OCI-LY1 (cell line): ENCODE measurements at regions not wholly inside any gene's neighbourhood (a gene's known extent, or its start where the extent isn't known, plus 50 kb on each side); places are given as distances from the start of the nearest gene placed in this dataset.

Source experiments
- H2AFZ ChIP-seq: fragments of 200-600 bp; sonication (generic), shearing (Covaris generic); 2 replicates; pipeline ENCODE4 v1.6.0; 2014; ENCODE audit warnings: antibody characterized with exemption, mild to moderate bottlenecking, low read length
- H3F3A ChIP-seq: fragments of 200-600 bp; sonication (generic), shearing (Covaris generic); 2 replicates; pipeline ENCODE4 v1.6.0; 2014; ENCODE audit warnings: mild to moderate bottlenecking, antibody characterized with exemption, low read length, moderate library complexity; ENCODE audit not compliant: insufficient read depth
- H3K27ac ChIP-seq: fragments of 200-600 bp; sonication (generic); 2 replicates; pipeline ENCODE4 v1.5.1; 2014; ENCODE audit warnings: low read length, mixed run types, mild to moderate bottlenecking, low read depth; ENCODE audit not compliant: poor library complexity, severe bottlenecking
- H3K27me3 ChIP-seq: fragments of 200-600 bp; sonication (generic); 2 replicates; pipeline ENCODE4 v1.6.0; 2014; ENCODE audit warnings: antibody characterized with exemption, mild to moderate bottlenecking, low read length, moderate library complexity; ENCODE audit not compliant: insufficient read depth
- H3K36me3 ChIP-seq: fragments of 200-600 bp; sonication (generic); 2 replicates; pipeline ENCODE4 v1.6.1; 2014; ENCODE audit warnings: mild to moderate bottlenecking, antibody characterized with exemption, low read length, moderate library complexity, mixed read lengths; ENCODE audit not compliant: insufficient read depth
- H3K4me1 ChIP-seq: fragments of 200-600 bp; sonication (generic); 2 replicates; pipeline ENCODE4 v1.5.1; 2014; ENCODE audit warnings: mild to moderate bottlenecking, low read length, moderate library complexity; ENCODE audit not compliant: insufficient read depth, severe bottlenecking
- H3K4me2 ChIP-seq: fragments of 200-600 bp; sonication (generic), shearing (Covaris generic); 2 replicates; pipeline ENCODE4 v1.6.1; 2014; ENCODE audit warnings: low read length
- H3K4me3 ChIP-seq: fragments of 200-600 bp; sonication (generic); 2 replicates; pipeline ENCODE4 v1.5.1; 2014; ENCODE audit warnings: low read length, low read depth, mild to moderate bottlenecking, mixed read lengths; ENCODE audit not compliant: poor library complexity, severe bottlenecking
- H3K79me2 ChIP-seq: fragments of 200-600 bp; shearing (Covaris generic); 2 replicates; pipeline ENCODE4 v1.6.1; 2016; ENCODE audit warnings: mixed run types, low read length, mixed read lengths; ENCODE audit not compliant: insufficient read depth
- H3K9ac ChIP-seq: fragments of 200-600 bp; sonication (generic), shearing (Covaris generic); 2 replicates; pipeline ENCODE4 v1.6.1; 2014; ENCODE audit warnings: mild to moderate bottlenecking, low read length, mixed read lengths
- H3K9me2 ChIP-seq: fragments of 200-600 bp; sonication (generic), shearing (Covaris generic); 2 replicates; pipeline ENCODE4 v1.6.1; 2014; ENCODE audit warnings: low read depth, mild to moderate bottlenecking, low read length, mixed read lengths
- H3K9me3 ChIP-seq: fragments of 200-600 bp; shearing (Covaris generic); 2 replicates; pipeline ENCODE4 v1.6.1; 2014; ENCODE audit warnings: low read length, mixed read lengths
- H4K20me1 ChIP-seq: fragments of 200-600 bp; sonication (generic), shearing (Covaris generic); 2 replicates; pipeline ENCODE4 v1.6.0; 2016; ENCODE audit warnings: mild to moderate bottlenecking, low read length; ENCODE audit not compliant: insufficient read depth
- CTCF ChIP-seq: fragments of 200-600 bp; sonication (generic), shearing (Covaris generic); IDR thresholded peaks from 2 replicates; pipeline ENCODE4 v1.5.1; 2017; ENCODE audit warnings: mild to moderate bottlenecking, antibody characterized with exemption, low read length, moderate library complexity, mixed read lengths
- EZH2 ChIP-seq: fragments of 200-600 bp; sonication (generic), shearing (Covaris generic); IDR thresholded peaks from 2 replicates; pipeline ENCODE4 v1.8.0; 2017; ENCODE audit warnings: borderline replicate concordance, mixed run types, mild to moderate bottlenecking, antibody characterized with exemption, low read length, moderate library complexity, mixed read lengths

- Histone ChIP-seq H3K4me1 (no peaks in the 10 kb centered on the region), H4K20me1 (no peaks in the 10 kb centered on the region), H2AFZ (no peak overlapping the region), H3K4me3 (no peak overlapping the region), H3K9me2 (no peaks in the 10 kb centered on the region), H3K9me3 (no peaks in the 10 kb centered on the region), H3K4me2 (no peak overlapping the region), H3K36me3 (no peaks in the 10 kb centered on the region), H3K79me2 (no peaks in the 10 kb centered on the region), H3K27me3 (no peaks in the 10 kb centered on the region), H3K9ac (no peak overlapping the region), H3F3A (no peaks in the 10 kb centered on the region), H3K27ac (no peak overlapping the region)
- TF ChIP-seq EZH2: no peak
- no peak for TF ChIP-seq CTCF
Measured at GRCh38 chr2:180231015-180231414, 223.9 kb upstream of the CWC22 start.

GRCh38 chr2:180227461-180227860 is 220.4 kb upstream of the CWC22 start:
- TF ChIP-seq CTCF (no peak), EZH2 (no peak)
- H3K9me2 ChIP-seq: no peaks in the 10 kb centered on the region
- no peaks in the 10 kb centered on the region for H4K20me1 ChIP-seq

GRCh38 chr2:180225118-180225517 is 218.0 kb upstream of the CWC22 start:
- Histone ChIP-seq H3K9ac (no peak overlapping the region), H3K9me2 (no peaks in the 10 kb centered on the region), H3K4me1 (no peaks in the 10 kb centered on the region), H3K4me2 (no peak overlapping the region), H3K27ac (no peak overlapping the region), H3F3A (no peaks in the 10 kb centered on the region), H4K20me1 (no peaks in the 10 kb centered on the region), H3K79me2 (no peaks in the 10 kb centered on the region), H2AFZ (no peak overlapping the region), H3K4me3 (no peak overlapping the region), H3K36me3 (no peaks in the 10 kb centered on the region), H3K27me3 (no peaks in the 10 kb centered on the region), H3K9me3 (no peaks in the 10 kb centered on the region)
- TF ChIP-seq CTCF (no peak), EZH2 (no peak)

More at GRCh38 chr2:180227461-180227860, 220.4 kb upstream of the CWC22 start:
- H3K9me3 ChIP-seq: no peaks in the 10 kb centered on the region
- H3K4me2 ChIP-seq: no peak overlapping the region
- no peaks in the 10 kb centered on the region for H3K4me1 ChIP-seq
- H3K4me3 ChIP-seq: no peak overlapping the region
- H3F3A ChIP-seq: no peaks in the 10 kb centered on the region
- no peaks in the 10 kb centered on the region for H3K79me2 ChIP-seq
- H2AFZ ChIP-seq: no peak overlapping the region
- no peaks in the 10 kb centered on the region for H3K27me3 ChIP-seq
- no peak overlapping the region for H3K9ac ChIP-seq
- no peak overlapping the region for H3K27ac ChIP-seq
- H3K36me3 ChIP-seq: no peaks in the 10 kb centered on the region
